Astrocyte (in vitro differentiated cells and primary cell): ENCODE measurements at regions not wholly inside any gene's neighbourhood (a gene's known extent, or its start where the extent isn't known, plus 50 kb on each side); places are given as distances from the start of the nearest gene placed in this dataset.

Source experiments
- DNase-seq: peaks from one replicate; pipeline ENCODE4 v3.0.0-alpha.2; 2010; ENCODE audit warnings: low read depth
- FAIRE-seq: peaks from 2 replicates; lab custom pipeline; 2011; peaks lifted over from hg19 to GRCh38; lab: Jason Lieb, UNC
- H2AFZ ChIP-seq: 2 replicates; pipeline ENCODE4 v1.6.0; 2012; ENCODE audit warnings: low read depth, low read length, inconsistent platforms
- H3K27ac ChIP-seq: 2 replicates; pipeline ENCODE4 v1.5.1; 2011; ENCODE audit warnings: low read depth, low read length, inconsistent platforms
- H3K27me3 ChIP-seq: 2 replicates; pipeline ENCODE4 v1.6.0; 2011; ENCODE audit warnings: low read length, inconsistent platforms; ENCODE audit not compliant: insufficient read depth
- H3K36me3 ChIP-seq: 2 replicates; pipeline ENCODE4 v1.5.1; 2011; ENCODE audit warnings: low read length, inconsistent platforms; ENCODE audit not compliant: insufficient read depth
- H3K4me1 ChIP-seq: 2 replicates; pipeline ENCODE4 v1.5.1; 2011; ENCODE audit warnings: low read length, inconsistent platforms; ENCODE audit not compliant: insufficient read depth
- H3K4me2 ChIP-seq: 2 replicates; pipeline ENCODE4 v1.6.0; 2012; ENCODE audit warnings: low read length, inconsistent platforms
- H3K4me3 ChIP-seq: 2 replicates; pipeline ENCODE4 v1.5.1; 2011; ENCODE audit warnings: low read depth, mild to moderate bottlenecking, low read length, inconsistent platforms; ENCODE audit not compliant: insufficient read depth
- H3K79me2 ChIP-seq: 2 replicates; pipeline ENCODE4 v1.6.0; 2012; ENCODE audit warnings: mild to moderate bottlenecking, low read length, inconsistent platforms; ENCODE audit not compliant: insufficient read depth
- H3K9ac ChIP-seq: 2 replicates; pipeline ENCODE4 v1.6.0; 2012; ENCODE audit warnings: mild to moderate bottlenecking, low read length, inconsistent platforms
- H3K9me3 ChIP-seq: 2 replicates; pipeline ENCODE4 v1.5.1; 2012; ENCODE audit warnings: low read depth, mild to moderate bottlenecking, low read length, inconsistent platforms; ENCODE audit not compliant: insufficient read depth
- H4K20me1 ChIP-seq: 2 replicates; pipeline ENCODE4 v1.6.0; 2012; ENCODE audit warnings: low read length, inconsistent platforms; ENCODE audit not compliant: insufficient read depth
- H3K27ac Mint-ChIP-seq: one replicate; pipeline ENCODE4 v1.8.0; 2021; ENCODE audit warnings: mild to moderate bottlenecking, mixed read lengths; ENCODE audit not compliant: unreplicated experiment
- H3K27me3 Mint-ChIP-seq: one replicate; pipeline ENCODE4 v1.8.0; 2021; ENCODE audit warnings: low read depth, mixed read lengths; ENCODE audit not compliant: unreplicated experiment
- H3K36me3 Mint-ChIP-seq: one replicate; pipeline ENCODE4 v1.8.0; 2021; ENCODE audit warnings: low read depth, mixed read lengths; ENCODE audit not compliant: unreplicated experiment
- H3K4me1 Mint-ChIP-seq: one replicate; pipeline ENCODE4 v1.8.0; 2021; ENCODE audit warnings: low read depth, mixed read lengths; ENCODE audit not compliant: unreplicated experiment
- H3K4me3 Mint-ChIP-seq: one replicate; pipeline ENCODE4 v1.8.0; 2021; ENCODE audit warnings: mild to moderate bottlenecking, moderate library complexity, mixed read lengths; ENCODE audit not compliant: unreplicated experiment
- H3K9me3 Mint-ChIP-seq: one replicate; pipeline ENCODE4 v1.8.0; 2021; ENCODE audit warnings: mild to moderate bottlenecking, mixed read lengths; ENCODE audit not compliant: unreplicated experiment
- EZH2 ChIP-seq: IDR thresholded peaks from 2 replicates; pipeline ENCODE4 v1.6.1; 2012; ENCODE audit warnings: mild to moderate bottlenecking, low read length, inconsistent platforms; ENCODE audit not compliant: insufficient read depth
- TF ChIP-seq, protein P1 (sequence below): IDR thresholded peaks from 2 replicates; pipeline ENCODE4 v1.5.1; 2011; ENCODE audit warnings: low read depth, mild to moderate bottlenecking, inconsistent platforms, low read length, moderate library complexity; ENCODE audit not compliant: insufficient read depth

DNA sequence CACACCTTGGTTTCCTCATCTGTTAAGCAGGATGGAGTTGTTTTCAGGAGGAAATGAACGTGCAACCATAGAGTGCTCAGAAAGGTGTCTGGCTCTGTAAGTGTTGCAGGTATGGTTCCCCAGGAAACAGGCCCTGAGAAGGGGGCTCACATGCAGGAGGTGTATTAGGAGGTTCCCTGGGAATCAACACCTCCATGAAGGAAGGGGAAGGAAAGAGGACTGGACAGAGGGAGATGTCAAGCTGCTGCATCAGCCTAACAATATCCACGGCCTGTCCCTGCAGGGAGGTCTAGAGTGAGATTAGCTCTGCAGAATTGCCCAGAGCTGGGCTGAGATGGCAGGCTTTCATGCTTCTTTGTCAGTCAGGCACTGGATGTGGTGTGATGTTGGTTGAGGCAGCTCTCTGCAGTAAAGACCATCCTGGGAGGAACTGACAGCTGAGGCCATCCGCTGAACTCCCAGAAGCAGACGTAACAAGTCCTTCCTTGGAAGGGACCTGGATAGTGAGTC, 373.3 kb downstream of the ZNF536 start:
- Histone ChIP-seq H3K36me3 (no peaks in the 10 kb centered on the region), H3K4me1 (no peaks in the 10 kb centered on the region), H3K4me2 (no peak overlapping the region), H4K20me1 (no peaks in the 10 kb centered on the region), H3K9me3 (no peaks in the 10 kb centered on the region), H3K79me2 (no peaks in the 10 kb centered on the region), H3K4me3 (no peak overlapping the region), H3K9ac (no peak overlapping the region), H3K27me3 (no peaks in the 10 kb centered on the region), H3K27ac (no peak overlapping the region), H2AFZ (no peak overlapping the region)
- Mint-ChIP-seq H3K4me1 (no peaks in the 10 kb centered on the region), H3K27ac (no peak overlapping the region), H3K27me3 (peaks cover 15% of the 10 kb centered on the region), H3K9me3 (peaks cover 21% of the 10 kb centered on the region), H3K36me3 (peaks cover 2% of the 10 kb centered on the region), H3K4me3 (no peak overlapping the region)
- DNase-seq (no peak), FAIRE-seq (no peak)
- TF ChIP-seq EZH2: no peak
- TF ChIP-seq, protein P1, sequence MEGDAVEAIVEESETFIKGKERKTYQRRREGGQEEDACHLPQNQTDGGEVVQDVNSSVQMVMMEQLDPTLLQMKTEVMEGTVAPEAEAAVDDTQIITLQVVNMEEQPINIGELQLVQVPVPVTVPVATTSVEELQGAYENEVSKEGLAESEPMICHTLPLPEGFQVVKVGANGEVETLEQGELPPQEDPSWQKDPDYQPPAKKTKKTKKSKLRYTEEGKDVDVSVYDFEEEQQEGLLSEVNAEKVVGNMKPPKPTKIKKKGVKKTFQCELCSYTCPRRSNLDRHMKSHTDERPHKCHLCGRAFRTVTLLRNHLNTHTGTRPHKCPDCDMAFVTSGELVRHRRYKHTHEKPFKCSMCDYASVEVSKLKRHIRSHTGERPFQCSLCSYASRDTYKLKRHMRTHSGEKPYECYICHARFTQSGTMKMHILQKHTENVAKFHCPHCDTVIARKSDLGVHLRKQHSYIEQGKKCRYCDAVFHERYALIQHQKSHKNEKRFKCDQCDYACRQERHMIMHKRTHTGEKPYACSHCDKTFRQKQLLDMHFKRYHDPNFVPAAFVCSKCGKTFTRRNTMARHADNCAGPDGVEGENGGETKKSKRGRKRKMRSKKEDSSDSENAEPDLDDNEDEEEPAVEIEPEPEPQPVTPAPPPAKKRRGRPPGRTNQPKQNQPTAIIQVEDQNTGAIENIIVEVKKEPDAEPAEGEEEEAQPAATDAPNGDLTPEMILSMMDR: no peak

DNA sequence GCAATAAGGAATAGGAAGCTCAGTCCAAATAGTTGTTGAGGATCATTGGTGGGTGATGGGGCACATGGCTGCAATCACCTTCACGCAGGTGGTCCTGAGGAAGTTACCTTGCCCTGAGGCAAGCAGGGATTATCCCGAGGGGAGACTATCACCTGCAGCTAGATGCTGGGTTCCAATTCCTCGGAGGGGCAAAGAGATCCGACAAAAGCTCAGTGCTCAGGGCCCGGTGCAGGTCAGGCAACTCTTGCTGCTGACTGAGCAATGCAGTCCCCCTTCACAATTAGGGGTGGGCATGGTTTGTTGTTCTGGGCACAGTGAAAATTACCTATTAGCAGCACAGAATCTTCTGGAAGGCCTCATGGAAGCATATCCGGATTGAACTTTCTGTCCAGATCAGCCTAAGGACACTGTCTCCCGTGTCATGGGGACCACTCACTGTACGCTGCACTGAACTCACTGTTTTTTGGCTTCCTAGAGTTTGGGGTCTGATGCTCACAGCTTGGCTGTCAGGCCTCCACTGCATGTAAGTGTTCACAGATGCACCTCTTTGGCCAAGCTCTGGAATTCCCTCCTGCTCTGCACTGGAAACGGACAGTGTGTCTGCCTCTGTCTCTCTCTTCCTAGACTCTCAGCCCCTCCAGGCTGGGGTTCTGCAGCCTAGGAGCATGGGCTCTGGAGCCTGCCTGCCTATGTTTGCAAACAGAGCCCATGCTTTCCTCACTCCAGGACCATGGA, 372.7 kb downstream of the ZNF536 start:
- TF ChIP-seq EZH2: no peak
- TF ChIP-seq, protein P1: no peak
- no peaks in the 10 kb centered on the region for H3K9me3 ChIP-seq
- no peaks in the 10 kb centered on the region for H3K4me1 Mint-ChIP-seq
- H2AFZ ChIP-seq: no peak overlapping the region
- H3K4me3 ChIP-seq: no peak overlapping the region
- no peaks in the 10 kb centered on the region for H3K79me2 ChIP-seq
- FAIRE-seq: no peak
- H4K20me1 ChIP-seq: no peaks in the 10 kb centered on the region
- DNase-seq: no peak
- H3K9ac ChIP-seq: no peak overlapping the region
- H3K27me3 Mint-ChIP-seq: peaks cover 15% of the 10 kb centered on the region
- no peak overlapping the region for H3K4me2 ChIP-seq
- H3K27me3 ChIP-seq: no peaks in the 10 kb centered on the region
- no peaks in the 10 kb centered on the region for H3K36me3 ChIP-seq
- H3K36me3 Mint-ChIP-seq: peaks cover 2% of the 10 kb centered on the region
- peaks cover 21% of the 10 kb centered on the region for H3K9me3 Mint-ChIP-seq
- H3K4me1 ChIP-seq: no peaks in the 10 kb centered on the region
- H3K27ac ChIP-seq: no peak overlapping the region
- no peak overlapping the region for H3K4me3 Mint-ChIP-seq
- no peak overlapping the region for H3K27ac Mint-ChIP-seq

DNA sequence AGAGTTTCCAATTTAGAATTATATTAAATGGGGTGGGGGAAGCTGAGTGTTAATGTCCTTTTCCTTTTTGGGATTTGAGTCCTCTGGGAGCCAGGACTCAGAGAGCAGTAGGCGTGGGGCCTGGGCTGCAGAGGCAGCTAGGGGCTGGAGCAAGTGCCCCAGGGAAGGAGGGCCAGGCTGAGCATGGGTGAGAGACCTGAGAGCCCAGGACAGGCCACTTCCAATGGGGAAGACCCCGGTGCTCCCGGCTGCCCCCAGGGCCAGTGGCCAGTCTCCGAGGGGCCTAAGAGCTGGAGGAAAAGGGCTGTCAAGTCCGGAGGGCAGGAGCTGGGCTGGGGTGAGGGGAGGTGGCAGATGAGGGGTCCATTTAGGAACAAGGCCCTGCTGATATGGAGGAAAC, 371.5 kb downstream of the ZNF536 start:
- Histone ChIP-seq H4K20me1 (no peaks in the 10 kb centered on the region), H3K27me3 (no peaks in the 10 kb centered on the region), H3K9me3 (no peaks in the 10 kb centered on the region), H3K4me1 (no peaks in the 10 kb centered on the region), H3K36me3 (no peaks in the 10 kb centered on the region), H2AFZ (no peak overlapping the region), H3K9ac (no peak overlapping the region), H3K27ac (no peak overlapping the region), H3K79me2 (no peaks in the 10 kb centered on the region), H3K4me3 (no peak overlapping the region), H3K4me2 (no peak overlapping the region)
- Mint-ChIP-seq H3K27me3 (peaks cover 15% of the 10 kb centered on the region), H3K4me1 (no peaks in the 10 kb centered on the region), H3K4me3 (no peak overlapping the region), H3K27ac (no peak overlapping the region), H3K9me3 (peaks cover 18% of the 10 kb centered on the region), H3K36me3 (peaks cover 2% of the 10 kb centered on the region)
- TF ChIP-seq, protein P1: no peak
- no peak for TF ChIP-seq EZH2
- FAIRE-seq (no peak), DNase-seq (no peak)
